ENCODE measurements at regions not wholly inside any gene's neighbourhood (a gene's known extent, or its start where the extent isn't known, plus 50 kb on each side); places are given as distances from the start of the nearest gene placed in this dataset.
A peak's percentile ranks its signal among the peaks of the same experiment; 100 is the strongest.

DNA sequence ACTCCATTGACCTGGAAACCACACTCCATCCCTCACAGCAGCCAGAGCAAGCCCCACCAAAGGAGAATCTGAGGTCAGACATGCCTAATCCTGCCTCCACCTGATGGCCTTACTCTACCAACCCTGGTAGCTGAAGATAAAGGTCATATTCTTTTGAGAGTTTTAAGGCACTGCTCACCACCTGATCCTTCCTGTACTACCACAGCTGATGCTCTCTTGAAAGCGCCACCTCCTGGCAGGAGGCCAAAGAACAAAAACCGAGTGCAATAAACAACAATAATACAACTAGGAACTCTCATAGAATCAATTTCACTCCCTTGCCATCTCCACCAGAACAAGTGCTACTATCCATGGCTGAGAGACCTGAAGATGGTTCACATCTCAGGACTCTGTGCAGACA is 301.6 kb downstream of the NAF1 start:
- TF ChIP-seq, protein P1, sequence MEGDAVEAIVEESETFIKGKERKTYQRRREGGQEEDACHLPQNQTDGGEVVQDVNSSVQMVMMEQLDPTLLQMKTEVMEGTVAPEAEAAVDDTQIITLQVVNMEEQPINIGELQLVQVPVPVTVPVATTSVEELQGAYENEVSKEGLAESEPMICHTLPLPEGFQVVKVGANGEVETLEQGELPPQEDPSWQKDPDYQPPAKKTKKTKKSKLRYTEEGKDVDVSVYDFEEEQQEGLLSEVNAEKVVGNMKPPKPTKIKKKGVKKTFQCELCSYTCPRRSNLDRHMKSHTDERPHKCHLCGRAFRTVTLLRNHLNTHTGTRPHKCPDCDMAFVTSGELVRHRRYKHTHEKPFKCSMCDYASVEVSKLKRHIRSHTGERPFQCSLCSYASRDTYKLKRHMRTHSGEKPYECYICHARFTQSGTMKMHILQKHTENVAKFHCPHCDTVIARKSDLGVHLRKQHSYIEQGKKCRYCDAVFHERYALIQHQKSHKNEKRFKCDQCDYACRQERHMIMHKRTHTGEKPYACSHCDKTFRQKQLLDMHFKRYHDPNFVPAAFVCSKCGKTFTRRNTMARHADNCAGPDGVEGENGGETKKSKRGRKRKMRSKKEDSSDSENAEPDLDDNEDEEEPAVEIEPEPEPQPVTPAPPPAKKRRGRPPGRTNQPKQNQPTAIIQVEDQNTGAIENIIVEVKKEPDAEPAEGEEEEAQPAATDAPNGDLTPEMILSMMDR (IDR thresholded peaks at IDR 0.05; ENCODE audit: control extremely low read depth in 1 of 3, insufficient read depth in 1 of 3, low read depth in 1 of 3, low read length in 3 of 3) = peak; percentile 1 to 33 (median 20); a peak in 3 of 4 replicates
- no peak for TF ChIP-seq HDAC6 (IDR thresholded peaks at IDR 0.05; ENCODE audit: low read depth, low read length)
- no peak for TF ChIP-seq CREB1 (IDR thresholded peaks at IDR 0.05)
- no peak for TF ChIP-seq KDM1A (IDR thresholded peaks at IDR 0.05; ENCODE audit: borderline replicate concordance, low read length)

Data from H1 (cell line).